Common myeloid progenitor, CD34-positive (primary cell): ENCODE measurements at regions not wholly inside any gene's neighbourhood (a gene's known extent, or its start where the extent isn't known, plus 50 kb on each side); places are given as distances from the start of the nearest gene placed in this dataset.

ENCODE experiments used
- CTCF ChIA-PET: fragments of 350-600 bp; sonication (Branson Sonifier 250); formaldehyde crosslinking; loops from one replicate; lab custom pipeline; 2021; ENCODE audit warnings: antibody characterized with exemption; lab: Charles Lee
- POLR2A ChIA-PET: fragments of 350-600 bp; sonication (Branson Sonifier 250); formaldehyde crosslinking; loops from one replicate; lab custom pipeline; 2021; ENCODE audit warnings: antibody characterized with exemption; lab: Charles Lee
- DNase-seq, 3 donors: peaks; one replicate each; pipeline versions ENCODE4 v3.0.0 to v3.0.0-alpha.2; 2013
- H3K27ac ChIP-seq, 2 experiments: 1 replicate in 1 of 2; 2 replicates in 1 of 2; pipeline ENCODE4 v1.7.0; 2013; ENCODE audit warnings: inconsistent platforms in 2 of 2, low read length in 2 of 2, mild to moderate bottlenecking in 2 of 2, low read depth in 1 of 2, moderate library complexity in 1 of 2; ENCODE audit not compliant: severe bottlenecking in 2 of 2, insufficient read depth in 1 of 2, poor library complexity in 1 of 2
- H3K27me3 ChIP-seq, 5 experiments: replicated peaks in 2 of 5; 1 replicate in 3 of 5; 2 replicates in 2 of 5; pipeline versions ENCODE4 v1.6.1 to v1.7.0; 2013; ENCODE audit warnings: low read length in 4 of 5, mild to moderate bottlenecking in 2 of 5, moderate library complexity in 2 of 5, inconsistent platforms in 1 of 5; ENCODE audit not compliant: insufficient read depth in 5 of 5, control insufficient read depth in 4 of 5
- H3K36me3 ChIP-seq, 4 experiments: 1 replicate in 2 of 4; 2 replicates in 2 of 4; pipeline versions ENCODE4 v1.6.1 to v1.7.0; 2013; ENCODE audit warnings: low read length in 3 of 4, control low read depth in 1 of 4, mild to moderate bottlenecking in 1 of 4; ENCODE audit not compliant: control insufficient read depth in 4 of 4, insufficient read depth in 4 of 4
- H3K4me1 ChIP-seq, 4 experiments: 1 replicate in 3 of 4; 2 replicates in 1 of 4; pipeline versions ENCODE4 v1.6.1 to v1.7.1; 2013; ENCODE audit warnings: low read length in 3 of 4, mild to moderate bottlenecking in 3 of 4, control low read depth in 1 of 4, inconsistent platforms in 1 of 4, moderate library complexity in 1 of 4; ENCODE audit not compliant: control insufficient read depth in 4 of 4, insufficient read depth in 4 of 4; ENCODE audit errors: control extremely low read depth in 1 of 4
- H3K4me3 ChIP-seq, 7 experiments: 1 replicate in 4 of 7; 2 replicates in 3 of 7; pipeline versions ENCODE4 v1.5.1 to v1.7.0; 2013; ENCODE audit warnings: mild to moderate bottlenecking in 7 of 7, low read length in 6 of 7, moderate library complexity in 6 of 7, inconsistent platforms in 2 of 7, low read depth in 2 of 7, control low read depth in 1 of 7; ENCODE audit not compliant: insufficient read depth in 4 of 7, control insufficient read depth in 1 of 7; ENCODE audit errors: extremely low read depth in 1 of 7
- H3K9me3 ChIP-seq, 5 experiments: 1 replicate in 4 of 5; 2 replicates in 1 of 5; pipeline versions ENCODE4 v1.6.1 to v1.7.1; 2013; ENCODE audit warnings: low read length in 4 of 5, mild to moderate bottlenecking in 2 of 5, inconsistent platforms in 1 of 5, low read depth in 1 of 5, moderate library complexity in 1 of 5; ENCODE audit not compliant: control insufficient read depth in 4 of 5, insufficient read depth in 2 of 5; ENCODE audit errors: control extremely low read depth in 1 of 5
- WGBS: methylation state at CpG from one replicate; pipeline ENCODE4 v1.1.5; 2013; ENCODE audit not compliant: insufficient coverage; 5-methylcytosine and 5-hydroxymethylcytosine counted together

DNA sequence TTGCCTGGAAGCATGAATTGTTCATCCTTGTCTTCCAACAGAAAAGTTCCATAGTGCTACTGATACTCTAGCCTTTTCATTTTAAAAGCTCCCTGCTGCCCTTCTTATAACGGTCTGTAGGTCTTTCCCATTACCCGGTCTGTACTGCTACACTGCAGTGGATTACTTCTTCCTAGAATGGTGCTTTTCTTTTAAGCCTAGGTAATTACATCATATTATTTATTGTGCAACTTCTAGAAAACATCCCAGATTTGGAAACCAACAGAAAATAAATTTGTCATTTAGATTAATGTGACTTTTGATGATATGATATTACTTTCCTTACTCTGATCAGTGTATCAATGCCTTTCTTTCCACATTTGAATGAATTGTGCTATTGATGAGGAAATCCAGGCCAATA lies 199.4 kb downstream of the TANC2 start:
- no peaks in the 10 kb centered on the region for H3K27me3 ChIP-seq
- H3K27ac ChIP-seq: no peak overlapping the region
- ChIA-PET CTCF (interaction anchor here (0.6 kb wide), 1 partner anchor 15 kb away, joined by 3 read pairs; no protein-coding TSS in a partner anchor), POLR2A (no interaction called here)
- H3K36me3 ChIP-seq: no peaks in the 10 kb centered on the region
- no peak overlapping the region for H3K4me3 ChIP-seq
- no peaks in the 10 kb centered on the region for H3K4me1 ChIP-seq
- no CpG with 5 or more reads among the region's 2 CpGs for WGBS
- no peaks in the 10 kb centered on the region for H3K9me3 ChIP-seq
- no peak for DNase-seq

DNA sequence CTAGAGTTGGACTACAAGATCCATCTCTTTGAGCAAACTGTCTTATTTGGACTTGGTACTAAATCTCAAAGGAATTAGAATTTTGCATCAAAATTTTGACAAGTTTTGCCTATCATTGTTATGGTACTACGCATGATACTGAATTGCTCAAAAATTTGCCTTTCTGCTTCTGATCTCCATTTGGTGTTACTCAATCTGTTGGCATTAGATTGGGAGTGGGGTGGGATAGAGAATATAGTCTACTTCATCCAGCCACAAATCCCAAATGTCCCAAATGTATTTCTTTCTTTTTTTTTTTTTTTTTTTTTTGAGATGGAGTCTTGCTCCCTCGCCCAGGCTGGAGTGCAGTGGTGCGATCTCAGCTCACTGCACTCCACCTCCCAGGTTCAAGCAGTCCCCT lies 204.8 kb downstream of the TANC2 start:
- WGBS: 100% methylated on average over 1 of the region's 3 CpGs
- ChIA-PET CTCF (no interaction called here), POLR2A (no interaction called here)
- no peaks in the 10 kb centered on the region for H3K4me1 ChIP-seq
- H3K27ac ChIP-seq: no peak overlapping the region
- no peaks in the 10 kb centered on the region for H3K27me3 ChIP-seq
- no peak overlapping the region for H3K4me3 ChIP-seq
- H3K36me3 ChIP-seq: no peaks in the 10 kb centered on the region
- no peaks in the 10 kb centered on the region for H3K9me3 ChIP-seq
- no peak for DNase-seq

DNA sequence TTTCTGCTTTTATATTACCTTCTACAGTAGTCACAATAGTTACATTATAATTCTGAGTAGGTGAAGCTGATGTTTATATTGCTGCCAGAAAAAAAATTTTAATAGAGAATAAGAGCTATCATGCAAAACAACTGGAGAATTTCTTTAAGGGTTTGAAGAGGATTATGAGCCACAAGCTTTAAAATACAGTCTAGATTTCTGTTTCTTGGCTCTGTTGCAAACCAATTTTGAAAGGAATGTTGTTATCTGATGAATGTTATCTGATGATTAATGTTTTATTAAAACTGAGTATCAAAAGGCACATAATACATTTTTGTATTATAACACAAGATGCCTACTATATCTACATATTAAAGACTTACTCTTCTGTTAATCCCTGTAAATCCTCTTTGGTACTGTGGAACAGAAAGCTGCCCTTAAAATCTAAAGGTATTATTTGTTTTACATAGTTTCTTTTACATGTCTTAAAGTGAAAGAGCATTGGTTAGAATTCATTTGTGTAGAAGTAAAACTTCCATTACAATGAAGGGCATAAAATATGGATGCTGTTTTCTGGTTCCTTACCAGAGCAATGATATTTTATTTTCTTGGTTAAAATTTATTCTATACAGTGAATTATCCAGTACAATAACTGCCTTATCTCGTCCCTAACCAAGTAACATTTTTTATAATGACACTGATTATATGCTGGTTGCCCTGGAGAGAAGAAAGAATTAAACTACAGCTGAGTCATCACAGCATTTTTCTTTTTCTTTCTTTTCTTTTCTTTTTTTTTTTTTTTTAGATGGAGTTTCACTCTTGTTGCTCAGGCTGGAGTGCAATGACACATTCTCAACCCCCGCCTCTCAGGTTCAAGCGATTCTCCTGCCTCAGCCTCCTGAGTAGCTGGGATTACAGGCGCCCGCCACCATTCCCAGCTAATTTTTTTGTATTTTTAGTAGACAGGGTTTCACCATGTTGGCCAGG lies 205.7 kb downstream of the TANC2 start:
- Histone ChIP-seq H3K27me3 (no peaks in the 10 kb centered on the region), H3K9me3 (peaks cover 0 to 3% (median 0%) of the 10 kb centered on the region in 5 experiments), H3K4me3 (no peak overlapping the region), H3K36me3 (no peaks in the 10 kb centered on the region), H3K4me1 (no peaks in the 10 kb centered on the region), H3K27ac (no peak overlapping the region)
- ChIA-PET POLR2A (no interaction called here), CTCF (no interaction called here)
- 96% methylated on average over 4 of the region's 5 CpGs for WGBS
- DNase-seq: no peak

DNA sequence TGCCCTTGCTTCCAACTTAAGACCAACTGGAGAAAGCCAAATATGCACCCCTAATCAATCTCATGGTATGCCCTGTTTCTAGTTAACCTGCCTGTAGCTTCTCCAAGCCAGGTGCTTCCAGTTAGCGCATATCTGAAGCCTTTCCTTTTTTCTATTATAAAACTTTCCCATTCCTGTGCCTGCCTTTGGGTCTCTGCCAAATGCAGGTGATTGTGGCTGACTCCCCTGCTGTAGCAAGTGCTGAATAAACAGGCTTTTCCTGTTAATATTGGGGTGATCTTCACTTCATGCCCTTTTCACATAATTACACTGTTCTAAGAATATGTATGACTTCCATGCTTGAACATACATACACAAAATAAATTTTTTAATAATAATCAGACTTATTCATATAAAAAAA lies 207.4 kb downstream of the TANC2 start:
- ChIA-PET CTCF (no interaction called here), POLR2A (no interaction called here)
- WGBS: no CpG with 5 or more reads among the region's 1 CpG
- no peaks in the 10 kb centered on the region for H3K4me1 ChIP-seq
- no peak overlapping the region for H3K4me3 ChIP-seq
- no peaks in the 10 kb centered on the region for H3K27me3 ChIP-seq
- no peak overlapping the region for H3K27ac ChIP-seq
- DNase-seq: no peak
- peaks cover 0 to 3% (median 0%) of the 10 kb centered on the region in 5 experiments for H3K9me3 ChIP-seq
- H3K36me3 ChIP-seq: no peaks in the 10 kb centered on the region

DNA sequence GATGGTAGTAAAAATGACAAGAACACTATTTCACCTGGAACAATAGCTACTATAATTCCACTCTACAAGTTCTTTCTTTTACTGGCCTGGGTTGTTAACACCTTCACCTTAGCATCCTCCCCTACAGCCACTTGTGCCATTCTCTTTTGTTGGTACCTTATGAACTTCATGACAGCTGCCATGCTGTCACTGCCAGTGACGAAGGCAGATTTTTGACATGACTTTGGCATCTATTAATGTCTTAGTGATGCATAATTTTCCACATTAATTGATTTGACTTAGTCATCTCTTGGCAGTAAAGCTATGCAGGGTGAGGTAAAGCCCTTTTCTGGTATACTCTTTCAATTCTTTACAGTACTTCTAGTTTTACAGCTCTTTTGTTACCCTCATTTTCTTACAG lies 207.9 kb downstream of the TANC2 start:
- Histone ChIP-seq H3K4me1 (no peaks in the 10 kb centered on the region), H3K27ac (no peak overlapping the region), H3K36me3 (no peaks in the 10 kb centered on the region), H3K4me3 (no peak overlapping the region), H3K27me3 (no peaks in the 10 kb centered on the region), H3K9me3 (peaks cover 0 to 3% (median 0%) of the 10 kb centered on the region in 5 experiments)
- ChIA-PET POLR2A (no interaction called here), CTCF (no interaction called here)
- DNase-seq: no peak
- 100% methylated on average over 1 of the region's 1 CpG for WGBS

DNA sequence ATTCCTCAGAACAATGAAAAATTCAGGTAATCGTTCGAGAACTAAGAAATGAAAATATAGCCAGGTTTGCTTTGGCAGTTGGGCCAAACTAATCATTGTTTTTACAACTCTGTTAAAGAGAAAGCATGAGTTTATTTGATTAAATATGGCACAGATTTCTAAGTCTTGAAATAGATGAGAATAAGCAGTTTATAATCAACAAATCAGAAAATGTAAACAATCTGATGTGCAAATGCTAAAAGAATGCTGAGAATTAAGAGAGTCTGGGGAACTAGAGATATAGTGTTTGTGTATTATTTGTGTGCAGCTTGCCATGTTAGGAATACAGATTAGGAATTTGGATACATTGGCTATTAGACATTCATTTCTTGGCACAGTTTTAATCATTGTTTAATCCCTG lies 212.5 kb downstream of the TANC2 start:
- H3K9me3 ChIP-seq: peaks cover 0 to 3% (median 0%) of the 10 kb centered on the region in 5 experiments
- H3K4me1 ChIP-seq: no peaks in the 10 kb centered on the region
- H3K27me3 ChIP-seq: no peaks in the 10 kb centered on the region
- no peak overlapping the region for H3K27ac ChIP-seq
- H3K36me3 ChIP-seq: peaks cover 0 to 3% (median 0%) of the 10 kb centered on the region in 4 experiments
- POLR2A ChIA-PET: no interaction called here
- H3K4me3 ChIP-seq: no peak overlapping the region
- CTCF ChIA-PET: no interaction called here
- 100% methylated on average over 2 of the region's 2 CpGs for WGBS
- no peak for DNase-seq

DNA sequence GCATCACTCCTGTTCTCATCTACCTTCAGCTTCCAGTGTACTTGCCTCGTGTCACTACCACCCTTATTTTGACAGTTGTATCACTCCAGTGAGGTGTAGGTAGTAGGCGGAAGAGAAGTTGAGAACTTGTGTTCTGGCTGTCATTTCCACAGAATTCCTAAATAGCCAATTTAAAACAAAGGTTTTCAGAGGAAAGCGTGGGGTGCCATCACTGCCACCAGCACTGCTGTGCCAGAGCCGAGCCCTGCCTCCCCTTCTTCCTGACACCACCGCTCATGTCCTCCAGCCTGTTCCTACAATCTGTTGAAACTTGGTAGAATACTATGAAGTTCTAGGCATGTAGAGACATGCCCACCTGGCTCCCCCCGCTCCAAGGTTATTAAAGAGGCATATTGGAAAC lies 215.8 kb downstream of the TANC2 start:
- Histone ChIP-seq H3K4me1 (no peaks in the 10 kb centered on the region), H3K9me3 (no peaks in the 10 kb centered on the region), H3K36me3 (peaks cover 0 to 3% (median 0%) of the 10 kb centered on the region in 4 experiments), H3K4me3 (no peak overlapping the region), H3K27me3 (no peaks in the 10 kb centered on the region), H3K27ac (no peak overlapping the region)
- ChIA-PET CTCF (no interaction called here), POLR2A (no interaction called here)
- 100% methylated on average over 1 of the region's 6 CpGs for WGBS
- DNase-seq: no peak
